HFF-Myc (cell line): ENCODE measurements at regions not wholly inside any gene's neighbourhood (a gene's known extent, or its start where the extent isn't known, plus 50 kb on each side); places are given as distances from the start of the nearest gene placed in this dataset.

ENCODE experiments used
- DNase-seq: peaks from one replicate; pipeline ENCODE4 v3.0.0-alpha.2; 2011; ENCODE audit warnings: low read depth; ENCODE audit errors: extremely low read depth
- H3K4me3 ChIP-seq: replicated peaks from 2 replicates; pipeline ENCODE4 v1.5.1; 2011; ENCODE audit warnings: low read depth, mild to moderate bottlenecking, control low read depth, low read length
- CTCF ChIP-seq: IDR thresholded peaks from 2 replicates; pipeline ENCODE4 v1.5.1; 2012; ENCODE audit warnings: mild to moderate bottlenecking, low read depth, low read length, control low read depth; ENCODE audit errors: missing control alignments

- no peak for TF ChIP-seq CTCF
- H3K4me3 ChIP-seq = no peak overlapping the region
These were observed 146.8 kb downstream of the UNC5CL start for GRCh38 chr6:40892223-40892622.

GRCh38 chr6:40891686-40892085 is 147.3 kb downstream of the UNC5CL start:
- no peak for TF ChIP-seq CTCF
- no peak overlapping the region for H3K4me3 ChIP-seq
- DNase-seq = no peak

More at GRCh38 chr6:40892223-40892622, 146.8 kb downstream of the UNC5CL start:
- no peak for DNase-seq

GRCh38 chr6:40891131-40891530 is 147.9 kb downstream of the UNC5CL start:
- no peak for DNase-seq
- no peak overlapping the region for H3K4me3 ChIP-seq
- TF ChIP-seq CTCF = no peak

- TF ChIP-seq CTCF = no peak
- no peak for DNase-seq
- H3K4me3 ChIP-seq = no peak overlapping the region
These were observed 149.7 kb downstream of the UNC5CL start for GRCh38 chr6:40889137-40889832.

- no peak for DNase-seq
- no peak for TF ChIP-seq CTCF
- no peak overlapping the region for H3K4me3 ChIP-seq
These were observed 150.5 kb downstream of the UNC5CL start for GRCh38 chr6:40888456-40888990.

GRCh38 chr6:40887792-40888340 is 151.2 kb downstream of the UNC5CL start:
- no peak for DNase-seq
- no peak overlapping the region for H3K4me3 ChIP-seq
- no peak for TF ChIP-seq CTCF
